Transverse colon (tissue), 4 donors: ENCODE measurements at regions not wholly inside any gene's neighbourhood (a gene's known extent, or its start where the extent isn't known, plus 50 kb on each side); places are given as distances from the start of the nearest gene placed in this dataset.

Experiments
- POLR2A ChIP-seq: fragments of 450-650 bp; IDR thresholded peaks from one replicate; pipeline ENCODE4 v1.6.1; 2016; ENCODE audit warnings: antibody characterized with exemption, mild to moderate bottlenecking, moderate library complexity
- POLR2AphosphoS5 ChIP-seq, 3 donors: sonication (generic); formaldehyde crosslinking; IDR thresholded peaks; one replicate each; pipeline ENCODE4 v1.6.1; 2016; ENCODE audit warnings: antibody characterized with exemption in 3 of 3
- TF ChIP-seq, protein P1 (sequence below), 5 experiments: fragments of 200-600 bp in 3 of 5; fragments of 450-650 bp in 2 of 5; sonication (generic) in 3 of 5; IDR thresholded peaks; 1 replicate in 2 of 5; 2 replicates in 3 of 5; pipeline ENCODE4 v1.5.1; 2016 to 2017; ENCODE audit warnings: antibody characterized with exemption in 5 of 5, inconsistent platforms in 3 of 5, mild to moderate bottlenecking in 2 of 5, moderate library complexity in 1 of 5

DNA sequence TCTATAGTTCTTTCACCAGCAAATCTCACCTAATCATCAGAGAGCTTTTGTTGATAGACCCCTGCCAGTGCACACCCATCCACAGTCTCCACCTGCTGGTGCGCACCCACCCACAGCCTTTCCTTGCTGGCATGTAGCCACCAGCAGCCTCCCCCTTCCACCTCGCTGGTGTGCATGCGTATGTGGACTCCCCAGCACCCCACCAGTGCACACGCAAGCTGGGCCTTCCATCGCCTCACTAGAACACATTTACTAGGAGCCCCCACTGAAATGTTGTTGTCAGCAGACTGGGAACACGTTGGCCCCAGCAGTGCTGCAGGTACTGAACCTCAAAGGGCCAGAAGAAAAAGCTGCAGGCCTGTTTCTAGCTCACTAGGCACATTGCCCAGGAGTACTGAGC is 104.9 kb upstream of the ZWINT start:
- TF ChIP-seq, protein P1, sequence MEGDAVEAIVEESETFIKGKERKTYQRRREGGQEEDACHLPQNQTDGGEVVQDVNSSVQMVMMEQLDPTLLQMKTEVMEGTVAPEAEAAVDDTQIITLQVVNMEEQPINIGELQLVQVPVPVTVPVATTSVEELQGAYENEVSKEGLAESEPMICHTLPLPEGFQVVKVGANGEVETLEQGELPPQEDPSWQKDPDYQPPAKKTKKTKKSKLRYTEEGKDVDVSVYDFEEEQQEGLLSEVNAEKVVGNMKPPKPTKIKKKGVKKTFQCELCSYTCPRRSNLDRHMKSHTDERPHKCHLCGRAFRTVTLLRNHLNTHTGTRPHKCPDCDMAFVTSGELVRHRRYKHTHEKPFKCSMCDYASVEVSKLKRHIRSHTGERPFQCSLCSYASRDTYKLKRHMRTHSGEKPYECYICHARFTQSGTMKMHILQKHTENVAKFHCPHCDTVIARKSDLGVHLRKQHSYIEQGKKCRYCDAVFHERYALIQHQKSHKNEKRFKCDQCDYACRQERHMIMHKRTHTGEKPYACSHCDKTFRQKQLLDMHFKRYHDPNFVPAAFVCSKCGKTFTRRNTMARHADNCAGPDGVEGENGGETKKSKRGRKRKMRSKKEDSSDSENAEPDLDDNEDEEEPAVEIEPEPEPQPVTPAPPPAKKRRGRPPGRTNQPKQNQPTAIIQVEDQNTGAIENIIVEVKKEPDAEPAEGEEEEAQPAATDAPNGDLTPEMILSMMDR (IDR thresholded peaks at IDR 0.05) = no peak
- no peak for TF ChIP-seq POLR2A
- TF ChIP-seq POLR2AphosphoS5 (IDR thresholded peaks at IDR 0.05) = no peak
